HepG2 (cell line): ENCODE measurements at regions not wholly inside any gene's neighbourhood (a gene's known extent, or its start where the extent isn't known, plus 50 kb on each side); places are given as distances from the start of the nearest gene placed in this dataset.

ENCODE experiments used
- ARNTL ChIP-seq: sonication (generic); formaldehyde crosslinking; IDR thresholded peaks from 2 replicates; pipeline ENCODE4 v1.4.0; 2020; ENCODE audit warnings: mild to moderate bottlenecking, missing genetic modification reagents
- FUBP1 ChIP-seq: sonication (generic); formaldehyde crosslinking; IDR thresholded peaks from 2 replicates; pipeline ENCODE4 v1.5.1; 2020; ENCODE audit warnings: missing genetic modification reagents, mild to moderate bottlenecking, borderline replicate concordance
- HOMEZ ChIP-seq: IDR thresholded peaks from 2 replicates; pipeline ENCODE4 v1.6.1; 2016; ENCODE audit warnings: low read depth
- IRF2 ChIP-seq: IDR thresholded peaks from 2 replicates; pipeline ENCODE4 v1.6.1; 2018; ENCODE audit warnings: missing genetic modification reagents, missing compliant biosample characterization
- PRPF4 ChIP-seq: fragments of 200-400 bp; formaldehyde crosslinking; IDR thresholded peaks from 2 replicates; pipeline ENCODE4 v1.6.1; 2016; ENCODE audit warnings: low read length, low read depth; ENCODE audit not compliant: poor library complexity, severe bottlenecking
- SP4 ChIP-seq: sonication (generic); formaldehyde crosslinking; IDR thresholded peaks from 2 replicates; pipeline ENCODE4 v1.8.1; 2023; ENCODE audit warnings: mild to moderate bottlenecking, missing genetic modification reagents
- TEAD3 ChIP-seq: optimal IDR thresholded peaks from 2 replicates; pipeline ENCODE3; 2016; ENCODE audit warnings: borderline replicate concordance
- TGIF2 ChIP-seq: IDR thresholded peaks from 2 replicates; pipeline ENCODE4 v1.6.1; 2016; ENCODE audit warnings: control low read depth, missing compliant biosample characterization
- ZBTB1 ChIP-seq: sonication (generic); formaldehyde crosslinking; IDR thresholded peaks from 2 replicates; pipeline ENCODE4 v1.4.0; 2020; ENCODE audit warnings: missing genetic modification reagents, borderline replicate concordance
- ZNF205 ChIP-seq: IDR thresholded peaks from 2 replicates; pipeline ENCODE4 v1.6.1; 2018; ENCODE audit warnings: missing biosample characterization, missing genetic modification reagents
- ZNF460 ChIP-seq: sonication (generic); formaldehyde crosslinking; IDR thresholded peaks from 2 replicates; pipeline ENCODE4 v1.5.1; 2020; ENCODE audit warnings: missing genetic modification reagents, mild to moderate bottlenecking, borderline replicate concordance
- ZNF547 ChIP-seq: sonication (generic); formaldehyde crosslinking; IDR thresholded peaks from 2 replicates; pipeline ENCODE4 v1.5.1; 2020; ENCODE audit warnings: mild to moderate bottlenecking, missing genetic modification reagents
- TF ChIP-seq, protein P1 (sequence below): IDR thresholded peaks from 2 replicates; pipeline ENCODE4 v1.4.0; 2020; ENCODE audit warnings: mild to moderate bottlenecking, missing genetic modification reagents
- TF ChIP-seq, protein P2 (sequence below): IDR thresholded peaks from 2 replicates; pipeline ENCODE4 v1.6.1; 2016; ENCODE audit warnings: mild to moderate bottlenecking, missing biosample characterization, missing genetic modification reagents
- TF ChIP-seq, protein P3 (sequence below): sonication (generic); formaldehyde crosslinking; IDR thresholded peaks from 2 replicates; pipeline ENCODE4 v1.4.0; 2020; ENCODE audit warnings: missing genetic modification reagents, borderline replicate concordance
- TF ChIP-seq, protein P4 (sequence below): IDR thresholded peaks from 2 replicates; pipeline ENCODE4 v1.6.1; 2018; ENCODE audit warnings: missing genetic modification reagents, mild to moderate bottlenecking, missing compliant biosample characterization

DNA sequence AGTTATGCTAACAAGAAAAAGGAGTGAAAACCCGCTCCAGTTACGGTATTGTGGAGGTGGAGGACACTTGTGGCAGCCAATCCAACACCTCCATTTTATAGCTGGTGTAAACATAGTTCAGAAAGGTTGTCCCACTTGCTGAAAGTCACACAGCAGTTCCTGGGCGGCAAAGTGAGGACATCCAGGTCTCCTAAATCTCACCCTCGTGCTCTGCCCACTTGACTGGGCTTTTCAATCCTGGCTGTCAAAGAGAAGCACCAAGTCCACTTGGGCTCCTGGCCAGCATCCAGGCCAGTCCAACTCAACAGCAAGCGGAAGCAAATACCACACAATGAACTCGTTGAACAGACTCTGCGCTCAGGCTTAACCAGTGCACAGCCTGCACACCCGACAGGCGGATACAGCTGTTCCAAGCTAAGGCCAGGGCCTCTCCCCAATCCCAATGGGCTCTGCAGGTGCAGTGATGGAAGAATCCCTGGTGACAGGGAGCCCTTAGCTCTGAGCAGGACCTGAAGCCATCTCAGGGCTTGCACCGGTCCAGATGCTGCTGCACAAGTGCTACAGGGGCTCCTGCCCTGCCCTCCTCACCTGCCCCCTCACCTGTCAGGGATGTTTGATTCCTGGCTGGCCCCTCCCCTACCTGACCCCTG lies 89.8 kb upstream of the METTL9 start (continued):
- TF ChIP-seq, protein P1, sequence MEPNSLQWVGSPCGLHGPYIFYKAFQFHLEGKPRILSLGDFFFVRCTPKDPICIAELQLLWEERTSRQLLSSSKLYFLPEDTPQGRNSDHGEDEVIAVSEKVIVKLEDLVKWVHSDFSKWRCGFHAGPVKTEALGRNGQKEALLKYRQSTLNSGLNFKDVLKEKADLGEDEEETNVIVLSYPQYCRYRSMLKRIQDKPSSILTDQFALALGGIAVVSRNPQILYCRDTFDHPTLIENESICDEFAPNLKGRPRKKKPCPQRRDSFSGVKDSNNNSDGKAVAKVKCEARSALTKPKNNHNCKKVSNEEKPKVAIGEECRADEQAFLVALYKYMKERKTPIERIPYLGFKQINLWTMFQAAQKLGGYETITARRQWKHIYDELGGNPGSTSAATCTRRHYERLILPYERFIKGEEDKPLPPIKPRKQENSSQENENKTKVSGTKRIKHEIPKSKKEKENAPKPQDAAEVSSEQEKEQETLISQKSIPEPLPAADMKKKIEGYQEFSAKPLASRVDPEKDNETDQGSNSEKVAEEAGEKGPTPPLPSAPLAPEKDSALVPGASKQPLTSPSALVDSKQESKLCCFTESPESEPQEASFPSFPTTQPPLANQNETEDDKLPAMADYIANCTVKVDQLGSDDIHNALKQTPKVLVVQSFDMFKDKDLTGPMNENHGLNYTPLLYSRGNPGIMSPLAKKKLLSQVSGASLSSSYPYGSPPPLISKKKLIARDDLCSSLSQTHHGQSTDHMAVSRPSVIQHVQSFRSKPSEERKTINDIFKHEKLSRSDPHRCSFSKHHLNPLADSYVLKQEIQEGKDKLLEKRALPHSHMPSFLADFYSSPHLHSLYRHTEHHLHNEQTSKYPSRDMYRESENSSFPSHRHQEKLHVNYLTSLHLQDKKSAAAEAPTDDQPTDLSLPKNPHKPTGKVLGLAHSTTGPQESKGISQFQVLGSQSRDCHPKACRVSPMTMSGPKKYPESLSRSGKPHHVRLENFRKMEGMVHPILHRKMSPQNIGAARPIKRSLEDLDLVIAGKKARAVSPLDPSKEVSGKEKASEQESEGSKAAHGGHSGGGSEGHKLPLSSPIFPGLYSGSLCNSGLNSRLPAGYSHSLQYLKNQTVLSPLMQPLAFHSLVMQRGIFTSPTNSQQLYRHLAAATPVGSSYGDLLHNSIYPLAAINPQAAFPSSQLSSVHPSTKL: peak; percentile 74; the same call in 1 of the 2 replicates
- TF ChIP-seq ZNF205 (CRISPR knock-in tag) (peak; percentile 49; the same call in 1 of the 2 replicates), HOMEZ (CRISPR knock-in tag) (peak; percentile 68; the same call in 1 of the 2 replicates), ZNF547 (CRISPR knock-in tag) (0 out of 2 replicates have a peak, but pooled peaks have one; percentile 65), PRPF4 (peak; percentile 4), ZNF460 (CRISPR knock-in tag) (peak; percentile 56; the same call in 1 of the 2 replicates), ARNTL (CRISPR knock-in tag) (0 out of 2 replicates have a peak, but pooled peaks have one; percentile 32), FUBP1 (CRISPR knock-in tag) (peak; percentile 62; the same call in 1 of the 2 replicates), SP4 (CRISPR knock-in tag) (peak; percentile 54; the same call in 1 of the 2 replicates), TEAD3 (CRISPR knock-in tag) (peak; percentile 88), IRF2 (CRISPR knock-in tag) (peak; percentile 77), TGIF2 (CRISPR knock-in tag) (peak; percentile 99), ZBTB1 (peak; percentile 46; the same call in 1 of the 2 replicates)
- TF ChIP-seq, protein P2, sequence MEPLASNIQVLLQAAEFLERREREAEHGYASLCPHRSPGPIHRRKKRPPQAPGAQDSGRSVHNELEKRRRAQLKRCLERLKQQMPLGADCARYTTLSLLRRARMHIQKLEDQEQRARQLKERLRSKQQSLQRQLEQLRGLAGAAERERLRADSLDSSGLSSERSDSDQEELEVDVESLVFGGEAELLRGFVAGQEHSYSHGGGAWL (CRISPR knock-in tag): peak; percentile 35; the same call in 1 of the 2 replicates
- TF ChIP-seq, protein P3, sequence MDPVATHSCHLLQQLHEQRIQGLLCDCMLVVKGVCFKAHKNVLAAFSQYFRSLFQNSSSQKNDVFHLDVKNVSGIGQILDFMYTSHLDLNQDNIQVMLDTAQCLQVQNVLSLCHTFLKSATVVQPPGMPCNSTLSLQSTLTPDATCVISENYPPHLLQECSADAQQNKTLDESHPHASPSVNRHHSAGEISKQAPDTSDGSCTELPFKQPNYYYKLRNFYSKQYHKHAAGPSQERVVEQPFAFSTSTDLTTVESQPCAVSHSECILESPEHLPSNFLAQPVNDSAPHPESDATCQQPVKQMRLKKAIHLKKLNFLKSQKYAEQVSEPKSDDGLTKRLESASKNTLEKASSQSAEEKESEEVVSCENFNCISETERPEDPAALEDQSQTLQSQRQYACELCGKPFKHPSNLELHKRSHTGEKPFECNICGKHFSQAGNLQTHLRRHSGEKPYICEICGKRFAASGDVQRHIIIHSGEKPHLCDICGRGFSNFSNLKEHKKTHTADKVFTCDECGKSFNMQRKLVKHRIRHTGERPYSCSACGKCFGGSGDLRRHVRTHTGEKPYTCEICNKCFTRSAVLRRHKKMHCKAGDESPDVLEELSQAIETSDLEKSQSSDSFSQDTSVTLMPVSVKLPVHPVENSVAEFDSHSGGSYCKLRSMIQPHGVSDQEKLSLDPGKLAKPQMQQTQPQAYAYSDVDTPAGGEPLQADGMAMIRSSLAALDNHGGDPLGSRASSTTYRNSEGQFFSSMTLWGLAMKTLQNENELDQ (CRISPR knock-in tag): peak; percentile 33; the same call in 1 of the 2 replicates
- TF ChIP-seq, protein P4, sequence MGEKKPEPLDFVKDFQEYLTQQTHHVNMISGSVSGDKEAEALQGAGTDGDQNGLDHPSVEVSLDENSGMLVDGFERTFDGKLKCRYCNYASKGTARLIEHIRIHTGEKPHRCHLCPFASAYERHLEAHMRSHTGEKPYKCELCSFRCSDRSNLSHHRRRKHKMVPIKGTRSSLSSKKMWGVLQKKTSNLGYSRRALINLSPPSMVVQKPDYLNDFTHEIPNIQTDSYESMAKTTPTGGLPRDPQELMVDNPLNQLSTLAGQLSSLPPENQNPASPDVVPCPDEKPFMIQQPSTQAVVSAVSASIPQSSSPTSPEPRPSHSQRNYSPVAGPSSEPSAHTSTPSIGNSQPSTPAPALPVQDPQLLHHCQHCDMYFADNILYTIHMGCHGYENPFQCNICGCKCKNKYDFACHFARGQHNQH: peak; percentile 86
